A549 (cell line): ENCODE measurements at regions not wholly inside any gene's neighbourhood (a gene's known extent, or its start where the extent isn't known, plus 50 kb on each side); places are given as distances from the start of the nearest gene placed in this dataset.
A peak's percentile ranks its signal among the peaks of the same experiment; 100 is the strongest.

Experiments
- ATAC-seq, 2 experiments: fragments of 200-7000 bp in 1 of 2; fragments of >200 bp in 1 of 2; cut with Nextera tagmentation in 1 of 2; cut with Tn5 transposase in 1 of 2; 3 replicates each; pipeline versions ENCODE4 v1.8.0 to v1.9.1; 2018 to 2020; ENCODE audit warnings: mild to moderate bottlenecking in 1 of 2, moderate library complexity in 1 of 2
- CTCF ChIA-PET: fragments of 300-600 bp; sonication (Branson Sonifier 250); formaldehyde crosslinking; extraction: SDS; loops from one replicate; lab custom pipeline; 2021; ENCODE audit warnings: antibody characterized with exemption, inconsistent platforms; lab: Yijun Ruan, JAX
- POLR2A ChIA-PET: fragments of 350-600 bp; formaldehyde crosslinking; extraction: SDS; loops from one replicate; lab custom pipeline; 2021; ENCODE audit warnings: antibody characterized with exemption, inconsistent platforms; lab: Yijun Ruan, JAX
- DNase-seq, 2 experiments: peaks; one replicate each; pipeline versions ENCODE4 v3.0.0 to v3.0.0-alpha.2; 2011 to 2016; ENCODE audit warnings: low read depth in 1 of 2, low spot score in 1 of 2
- FAIRE-seq: peaks from 2 replicates; lab custom pipeline; 2011; peaks lifted over from hg19 to GRCh38; lab: Jason Lieb, UNC
- H3K27ac ChIP-seq, 2 experiments: fragments of >200 bp; sonication (Bioruptor Twin); formaldehyde crosslinking; 3 replicates each; pipeline ENCODE4 v1.5.1; 2016 to 2017
- H3K4me1 ChIP-seq: fragments of >200 bp; sonication (Bioruptor Twin); formaldehyde crosslinking; 3 replicates; pipeline ENCODE4 v1.6.1; 2016
- H3K4me2 ChIP-seq: fragments of >200 bp; sonication (Bioruptor Twin); formaldehyde crosslinking; 3 replicates; pipeline ENCODE4 v1.6.1; 2016
- H3K4me3 ChIP-seq: fragments of >200 bp; sonication (Bioruptor Twin); formaldehyde crosslinking; 3 replicates; pipeline ENCODE4 v1.5.1; 2016
- H3K9me3 ChIP-seq: fragments of >200 bp; sonication (Bioruptor Twin); formaldehyde crosslinking; 3 replicates; pipeline ENCODE4 v1.6.1; 2016
- CBX2 ChIP-seq: fragments of 200-600 bp; sonication (generic); IDR thresholded peaks from 2 replicates; pipeline ENCODE4 v1.6.1; 2016; ENCODE audit warnings: low read depth, mild to moderate bottlenecking, borderline replicate concordance
- CBX8 ChIP-seq: fragments of 200-600 bp; sonication (generic); IDR thresholded peaks from 2 replicates; pipeline ENCODE4 v1.6.1; 2016
- CHD4 ChIP-seq: fragments of 200-600 bp; sonication (generic); IDR thresholded peaks from 2 replicates; pipeline ENCODE4 v1.6.1; 2016; ENCODE audit warnings: antibody characterized with exemption, mild to moderate bottlenecking, borderline replicate concordance
- EP300 ChIP-seq, 2 experiments: fragments of >200 bp; sonication (Bioruptor Twin); formaldehyde crosslinking; IDR thresholded peaks; 2 replicates in 1 of 2; 3 replicates in 1 of 2; pipeline ENCODE4 v1.6.1; 2016 to 2017
- HOXA7 ChIP-seq: fragments of 250-450 bp; sonication (Bioruptor Pico); IDR thresholded peaks from 2 replicates; pipeline ENCODE4 v1.5.0; 2020; ENCODE audit warnings: mild to moderate bottlenecking, moderate library complexity
- HOXB13 ChIP-seq: fragments of 250-450 bp; sonication (Bioruptor Pico); IDR thresholded peaks from 2 replicates; pipeline ENCODE4 v1.5.0; 2020; ENCODE audit warnings: low read depth, mild to moderate bottlenecking, moderate library complexity
- HOXB5 ChIP-seq: fragments of 250-450 bp; sonication (Bioruptor Pico); IDR thresholded peaks from 2 replicates; pipeline ENCODE4 v1.5.0; 2020; ENCODE audit warnings: mild to moderate bottlenecking, moderate library complexity
- JUNB ChIP-seq: fragments of >200 bp; sonication (Bioruptor Twin); formaldehyde crosslinking; IDR thresholded peaks from 2 replicates; pipeline ENCODE4 v1.6.1; 2016
- KDM5A ChIP-seq: fragments of 200-600 bp; sonication (generic); IDR thresholded peaks from 2 replicates; pipeline ENCODE4 v1.6.1; 2016; ENCODE audit warnings: antibody characterized with exemption, mild to moderate bottlenecking
- NPAS2 ChIP-seq: fragments of 250-450 bp; sonication (Bioruptor Pico); IDR thresholded peaks from 2 replicates; pipeline ENCODE4 v1.8.0; 2022; ENCODE audit warnings: mild to moderate bottlenecking, moderate library complexity, borderline replicate concordance
- POLR2AphosphoS2 ChIP-seq: conservative IDR thresholded peaks from 2 replicates; pipeline ENCODE4 v1.6.1; 2012; ENCODE audit warnings: low read length, improper control_type of control experiment, inconsistent platforms
- RAD21 ChIP-seq, 2 experiments: fragments of >200 bp in 1 of 2; sonication (Bioruptor Twin) in 1 of 2; formaldehyde crosslinking in 1 of 2; IDR thresholded peaks in 1 of 2; conservative IDR thresholded peaks in 1 of 2; 2 replicates in 1 of 2; 3 replicates in 1 of 2; pipeline ENCODE4 v1.6.1; 2012 to 2018; ENCODE audit warnings: inconsistent platforms in 1 of 2
- RARB ChIP-seq: fragments of 250-450 bp; sonication (Bioruptor Pico); IDR thresholded peaks from 2 replicates; pipeline ENCODE4 v1.8.0; 2021; ENCODE audit warnings: mild to moderate bottlenecking, moderate library complexity
- SREBF2 ChIP-seq: fragments of 450-650 bp; IDR thresholded peaks from 2 replicates; pipeline ENCODE4 v1.6.1; 2014; ENCODE audit warnings: mild to moderate bottlenecking, moderate library complexity
- TP53 ChIP-seq: fragments of 250-450 bp; sonication (Bioruptor Pico); IDR thresholded peaks from 2 replicates; pipeline ENCODE4 v1.5.0; 2021; ENCODE audit warnings: mild to moderate bottlenecking, moderate library complexity
- ZC3H11A ChIP-seq: fragments of 450-650 bp; IDR thresholded peaks from 2 replicates; pipeline ENCODE4 v1.6.1; 2014; ENCODE audit warnings: antibody characterized with exemption, mild to moderate bottlenecking
- ZFP36 ChIP-seq: fragments of 450-650 bp; IDR thresholded peaks from 2 replicates; pipeline ENCODE4 v1.6.1; 2014; ENCODE audit warnings: borderline replicate concordance; ENCODE audit not compliant: partially characterized antibody
- WGBS: methylation state at CpG from one replicate; pipeline ENCODE4 v1.1.6; 2017; ENCODE audit errors: missing lambda C conversion rate; 5-methylcytosine and 5-hydroxymethylcytosine counted together
- TF ChIP-seq, protein P1 (sequence below): fragments of >200 bp; sonication (Bioruptor Twin); formaldehyde crosslinking; IDR thresholded peaks from 3 replicates; pipeline ENCODE4 v1.5.1; 2016
- TF ChIP-seq, protein P2 (sequence below): fragments of 250-450 bp; sonication (Bioruptor Pico); IDR thresholded peaks from 2 replicates; pipeline ENCODE4 v1.5.0; 2021; ENCODE audit warnings: mild to moderate bottlenecking, moderate library complexity, borderline replicate concordance
- TF ChIP-seq, protein P3 (sequence below): IDR thresholded peaks from 2 replicates; pipeline ENCODE4 v1.6.1; 2012

DNA sequence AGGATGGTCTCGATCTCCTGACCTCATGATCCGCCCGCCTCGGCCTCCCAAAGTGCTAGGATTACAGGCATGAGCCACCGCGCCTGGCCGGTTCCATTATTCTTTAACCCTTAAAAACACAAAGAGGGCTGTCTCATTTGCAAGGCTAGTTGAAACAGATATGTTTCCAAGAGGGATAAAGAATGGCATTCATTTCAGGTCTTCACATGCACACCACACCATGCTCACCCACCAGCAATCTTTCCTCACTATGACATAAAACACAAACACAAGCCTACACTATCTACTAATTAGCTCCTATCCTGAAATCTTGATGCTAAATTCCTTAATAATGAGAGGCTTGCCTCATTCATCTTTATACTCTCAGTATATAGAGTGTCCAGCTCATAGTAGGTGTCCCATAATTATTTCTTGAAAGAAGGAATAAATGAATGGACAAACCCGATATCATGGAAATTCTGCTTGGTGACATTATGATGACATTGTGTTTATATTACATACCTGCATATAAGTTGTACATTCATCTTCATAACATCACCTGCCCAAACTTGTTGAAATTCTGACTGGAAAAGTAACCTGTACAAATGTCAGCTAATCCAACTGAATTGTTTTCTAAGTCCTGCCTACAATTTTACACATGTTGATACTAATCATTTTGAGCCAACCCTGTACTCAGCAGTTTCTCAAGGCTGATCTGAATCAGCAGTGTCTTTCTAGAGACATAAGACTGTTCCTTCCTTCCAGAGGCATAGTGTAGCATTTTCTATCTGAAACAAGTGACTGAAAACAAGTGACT lies 408.5 kb downstream of the KLHL13 start:
- FAIRE-seq: peak; percentile 51
- ATAC-seq: no peak
- 31% methylated on average over 8 of the region's 8 CpGs for WGBS

DNA sequence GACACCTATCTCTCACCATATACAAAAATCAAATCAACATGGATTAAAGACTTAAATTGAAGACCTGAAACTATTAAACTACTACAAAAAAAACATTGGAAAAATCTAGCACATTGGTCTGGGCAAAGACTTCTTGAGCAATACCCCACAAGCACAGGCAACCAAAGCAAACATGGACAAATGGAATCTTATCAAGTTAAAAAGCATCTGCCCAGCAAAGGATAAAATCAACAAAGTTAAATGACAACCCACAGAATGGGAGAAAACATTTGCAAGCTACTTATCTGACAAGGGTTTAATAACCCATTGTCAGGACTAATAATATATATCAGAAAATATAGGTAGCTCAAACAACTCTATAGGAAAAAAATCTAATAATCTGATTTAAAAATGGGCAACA lies 415.6 kb downstream of the KLHL13 start:
- ChIA-PET POLR2A (no interaction called here), CTCF (no interaction called here)
- H3K4me2 ChIP-seq: no peak overlapping the region
- no peaks in the 10 kb centered on the region for H3K4me1 ChIP-seq
- TF ChIP-seq TP53 (CRISPR knock-in tag) (no peak), CHD4 (no peak), RARB (no peak)
- TF ChIP-seq, protein P1, sequence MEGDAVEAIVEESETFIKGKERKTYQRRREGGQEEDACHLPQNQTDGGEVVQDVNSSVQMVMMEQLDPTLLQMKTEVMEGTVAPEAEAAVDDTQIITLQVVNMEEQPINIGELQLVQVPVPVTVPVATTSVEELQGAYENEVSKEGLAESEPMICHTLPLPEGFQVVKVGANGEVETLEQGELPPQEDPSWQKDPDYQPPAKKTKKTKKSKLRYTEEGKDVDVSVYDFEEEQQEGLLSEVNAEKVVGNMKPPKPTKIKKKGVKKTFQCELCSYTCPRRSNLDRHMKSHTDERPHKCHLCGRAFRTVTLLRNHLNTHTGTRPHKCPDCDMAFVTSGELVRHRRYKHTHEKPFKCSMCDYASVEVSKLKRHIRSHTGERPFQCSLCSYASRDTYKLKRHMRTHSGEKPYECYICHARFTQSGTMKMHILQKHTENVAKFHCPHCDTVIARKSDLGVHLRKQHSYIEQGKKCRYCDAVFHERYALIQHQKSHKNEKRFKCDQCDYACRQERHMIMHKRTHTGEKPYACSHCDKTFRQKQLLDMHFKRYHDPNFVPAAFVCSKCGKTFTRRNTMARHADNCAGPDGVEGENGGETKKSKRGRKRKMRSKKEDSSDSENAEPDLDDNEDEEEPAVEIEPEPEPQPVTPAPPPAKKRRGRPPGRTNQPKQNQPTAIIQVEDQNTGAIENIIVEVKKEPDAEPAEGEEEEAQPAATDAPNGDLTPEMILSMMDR: no peak
- TF ChIP-seq, all 56 proteins: peak for 0
- DNase-seq (no peak), ATAC-seq (no peak), FAIRE-seq (peak; percentile 56)
- no peaks in the 10 kb centered on the region for H3K9me3 ChIP-seq
- no peak overlapping the region for H3K27ac ChIP-seq
- no peak overlapping the region for H3K4me3 ChIP-seq

More for the DNA sequence above, 408.5 kb downstream of the KLHL13 start:
- Histone ChIP-seq H3K9me3 (no peaks in the 10 kb centered on the region), H3K4me2 (no peak overlapping the region), H3K4me1 (no peaks in the 10 kb centered on the region), H3K4me3 (no peak overlapping the region), H3K27ac (no peak overlapping the region)
- ChIA-PET CTCF (no interaction called here), POLR2A (no interaction called here)
- DNase-seq: no peak
- TF ChIP-seq ZFP36 (no peak), NPAS2 (CRISPR knock-in tag) (no peak), CBX8 (no peak), HOXB5 (CRISPR knock-in tag) (no peak), JUNB (no peak), HOXB13 (CRISPR knock-in tag) (no peak), CBX2 (no peak), RAD21 (conservative IDR thresholded peaks at IDR 0.05 in 1 of 2, IDR thresholded peaks at IDR 0.05 in 1 of 2) (no peak), CHD4 (no peak), SREBF2 (no peak), ZC3H11A (no peak)
- TF ChIP-seq, protein P2, sequence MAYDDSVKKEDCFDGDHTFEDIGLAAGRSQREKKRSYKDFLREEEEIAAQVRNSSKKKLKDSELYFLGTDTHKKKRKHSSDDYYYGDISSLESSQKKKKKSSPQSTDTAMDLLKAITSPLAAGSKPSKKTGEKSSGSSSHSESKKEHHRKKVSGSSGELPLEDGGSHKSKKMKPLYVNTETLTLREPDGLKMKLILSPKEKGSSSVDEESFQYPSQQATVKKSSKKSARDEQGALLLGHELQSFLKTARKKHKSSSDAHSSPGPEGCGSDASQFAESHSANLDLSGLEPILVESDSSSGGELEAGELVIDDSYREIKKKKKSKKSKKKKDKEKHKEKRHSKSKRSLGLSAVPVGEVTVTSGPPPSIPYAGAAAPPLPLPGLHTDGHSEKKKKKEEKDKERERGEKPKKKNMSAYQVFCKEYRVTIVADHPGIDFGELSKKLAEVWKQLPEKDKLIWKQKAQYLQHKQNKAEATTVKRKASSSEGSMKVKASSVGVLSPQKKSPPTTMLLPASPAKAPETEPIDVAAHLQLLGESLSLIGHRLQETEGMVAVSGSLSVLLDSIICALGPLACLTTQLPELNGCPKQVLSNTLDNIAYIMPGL (CRISPR knock-in tag): no peak
- TF ChIP-seq, protein P3, sequence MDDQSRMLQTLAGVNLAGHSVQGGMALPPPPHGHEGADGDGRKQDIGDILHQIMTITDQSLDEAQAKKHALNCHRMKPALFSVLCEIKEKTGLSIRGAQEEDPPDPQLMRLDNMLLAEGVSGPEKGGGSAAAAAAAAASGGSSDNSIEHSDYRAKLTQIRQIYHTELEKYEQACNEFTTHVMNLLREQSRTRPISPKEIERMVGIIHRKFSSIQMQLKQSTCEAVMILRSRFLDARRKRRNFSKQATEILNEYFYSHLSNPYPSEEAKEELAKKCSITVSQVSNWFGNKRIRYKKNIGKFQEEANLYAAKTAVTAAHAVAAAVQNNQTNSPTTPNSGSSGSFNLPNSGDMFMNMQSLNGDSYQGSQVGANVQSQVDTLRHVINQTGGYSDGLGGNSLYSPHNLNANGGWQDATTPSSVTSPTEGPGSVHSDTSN: no peak

DNA sequence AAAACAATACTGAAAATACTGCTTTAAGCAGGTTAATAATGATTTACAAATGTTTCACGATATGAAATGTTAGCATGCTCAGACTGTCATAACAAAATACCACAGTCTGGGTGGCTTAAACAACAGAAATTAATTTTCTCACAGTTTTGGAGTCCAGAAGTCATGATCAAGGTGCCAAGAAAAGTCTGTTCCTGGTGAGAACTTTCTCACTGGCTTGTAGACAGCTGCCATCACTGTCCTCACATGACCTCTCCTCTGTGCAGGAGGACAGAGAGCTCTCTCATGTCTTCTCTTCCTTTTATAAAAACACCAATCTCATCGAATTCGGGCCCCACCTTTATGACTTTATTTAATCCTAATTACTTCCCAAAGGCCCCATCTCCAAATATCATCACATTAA lies 426.7 kb downstream of the KLHL13 start:
- POLR2A ChIA-PET: no interaction called here
- H3K27ac ChIP-seq: no peak overlapping the region
- no peaks in the 10 kb centered on the region for H3K4me1 ChIP-seq
- DNase-seq (no peak), ATAC-seq (no peak), FAIRE-seq (no peak)
- 0% methylated on average over 3 of the region's 3 CpGs for WGBS
- H3K4me2 ChIP-seq: no peak overlapping the region
- no peaks in the 10 kb centered on the region for H3K9me3 ChIP-seq
- no peak overlapping the region for H3K4me3 ChIP-seq
- TF ChIP-seq KDM5A (no peak), ZFP36 (no peak), EP300 (IDR thresholded peaks at IDR 0.05) (no peak), HOXB5 (CRISPR knock-in tag) (no peak), HOXA7 (CRISPR knock-in tag) (no peak), SREBF2 (no peak), POLR2AphosphoS2 (no peak), RARB (no peak), JUNB (no peak)
- CTCF ChIA-PET: no interaction called here
